Panc1 (cell line): ENCODE measurements at regions not wholly inside any gene's neighbourhood (a gene's known extent, or its start where the extent isn't known, plus 50 kb on each side); places are given as distances from the start of the nearest gene placed in this dataset.

Experiments
- ATAC-seq: fragments of 200-7000 bp; cut with Tn5 transposase; 2 replicates; pipeline ENCODE4 v1.9.1; 2020; ENCODE audit warnings: mild to moderate bottlenecking, moderate library complexity
- BruUV-seq: library from RNA; stranded (reverse); fragments of 400-500 nt; replicated peaks from 2 replicates; lab custom pipeline; 2021; lab: Mats Ljungman, UMichigan
- CTCF ChIA-PET: fragments of 300-600 bp; sonication (Branson Sonifier 250); formaldehyde crosslinking; loops from one replicate; lab custom pipeline; 2022; ENCODE audit warnings: antibody characterized with exemption; lab: Charles Lee
- POLR2A ChIA-PET: fragments of 300-600 bp; sonication (Branson Sonifier 250); formaldehyde crosslinking; loops from one replicate; lab custom pipeline; 2022; ENCODE audit warnings: antibody characterized with exemption; lab: Charles Lee
- DNase-seq: peaks from one replicate; pipeline ENCODE4 v3.0.0-alpha.2; 2010; ENCODE audit warnings: low read depth, low spot score
- H3K27ac ChIP-seq: 2 replicates; pipeline ENCODE4 v1.5.1; 2011; ENCODE audit warnings: mild to moderate bottlenecking, low read length, inconsistent platforms
- H3K27me3 ChIP-seq: fragments of 200-500 bp; sonication (Bioruptor generic); 2 replicates; pipeline ENCODE4 v1.6.0; 2014; ENCODE audit warnings: low read length, inconsistent platforms; ENCODE audit not compliant: control insufficient read depth, insufficient read depth
- H3K36me3 ChIP-seq: fragments of 200-500 bp; sonication (Bioruptor generic); 2 replicates; pipeline ENCODE4 v1.5.1; 2014; ENCODE audit warnings: inconsistent platforms, mild to moderate bottlenecking, low read length, moderate library complexity; ENCODE audit not compliant: control insufficient read depth, insufficient read depth
- H3K4me1 ChIP-seq: 2 replicates; pipeline ENCODE4 v1.5.1; 2011; ENCODE audit warnings: inconsistent platforms, mild to moderate bottlenecking, low read length, moderate library complexity; ENCODE audit not compliant: control insufficient read depth, insufficient read depth
- H3K4me3 ChIP-seq, 2 experiments: 2 replicates each; pipeline ENCODE4 v1.5.1; 2011 to 2012; ENCODE audit warnings: low read depth in 2 of 2, low read length in 2 of 2, mild to moderate bottlenecking in 2 of 2, inconsistent platforms in 1 of 2, moderate library complexity in 1 of 2
- H3K9me3 ChIP-seq: fragments of 200-500 bp; sonication (Bioruptor generic); 2 replicates; pipeline ENCODE4 v1.5.1; 2014; ENCODE audit warnings: low read depth, mild to moderate bottlenecking, inconsistent platforms, low read length, moderate library complexity; ENCODE audit not compliant: control insufficient read depth, insufficient read depth
- CTCF ChIP-seq: fragments of 450-650 bp; IDR thresholded peaks from 2 replicates; pipeline ENCODE4 v1.5.1; 2017; ENCODE audit warnings: mild to moderate bottlenecking
- POLR2AphosphoS5 ChIP-seq: IDR thresholded peaks from 2 replicates; pipeline ENCODE4 v1.6.1; 2012; ENCODE audit warnings: mild to moderate bottlenecking, low read depth, low read length, moderate library complexity
- REST ChIP-seq, 2 experiments: IDR thresholded peaks; 2 replicates each; pipeline ENCODE4 v1.6.1; 2011 to 2012; ENCODE audit warnings: low read depth in 2 of 2, control low read depth in 1 of 2, low read length in 1 of 2, mild to moderate bottlenecking in 1 of 2, moderate library complexity in 1 of 2; ENCODE audit not compliant: insufficient read depth in 1 of 2
- SIN3A ChIP-seq: IDR thresholded peaks from 2 replicates; pipeline ENCODE4 v1.6.1; 2012; ENCODE audit warnings: low read depth, mild to moderate bottlenecking, low read length, moderate library complexity, borderline replicate concordance; ENCODE audit not compliant: insufficient read depth
- TCF7L2 ChIP-seq: IDR thresholded peaks from 2 replicates; pipeline ENCODE4 v1.6.1; 2011; ENCODE audit warnings: mild to moderate bottlenecking, low read depth, low read length, inconsistent platforms
- in situ Hi-C: cut with HindIII; loops from 2 replicates; pipeline ENCODE4 v1.10.0; 2016; ENCODE audit warnings: low sequenced_read_pairs, low pct_unique_long_range_greater_than_20kb
- intact Hi-C: fragments of 100-400 bp; cut with micrococcal nuclease; formaldehyde crosslinking; loops from one replicate; pipeline ENCODE4 v1.10.0; 2022; ENCODE audit not compliant: unreplicated experiment

GRCh38 chr9:82736126-82736525 is 326.8 kb downstream of the RASEF start:
- BruUV-seq = no TSS peak
- TF ChIP-seq REST (IDR thresholded peaks at IDR 0.05; ENCODE audit: insufficient read depth in 1 of 2, low read depth in 2 of 2, low read length in 1 of 2) = no peak
- TF ChIP-seq POLR2AphosphoS5 = no peak

GRCh38 chr9:82736701-82737100 is 326.2 kb downstream of the RASEF start:
- Histone ChIP-seq H3K9me3 (no peaks in the 10 kb centered on the region), H3K4me1 (no peaks in the 10 kb centered on the region), H3K27ac (no peak overlapping the region), H3K36me3 (no peaks in the 10 kb centered on the region), H3K27me3 (no peaks in the 10 kb centered on the region), H3K4me3 (no peak overlapping the region)
- intact Hi-C loops = no loop called here
- in situ Hi-C loops = no loop called here
- BruUV-seq = no TSS peak
- TF ChIP-seq SIN3A (no peak), REST (IDR thresholded peaks at IDR 0.05; ENCODE audit: insufficient read depth in 1 of 2, low read depth in 2 of 2, low read length in 1 of 2) (no peak), CTCF (no peak), TCF7L2 (no peak), POLR2AphosphoS5 (no peak)
- DNase-seq (no peak), ATAC-seq (no peak)
- CTCF ChIA-PET = no interaction called here
- POLR2A ChIA-PET = no interaction called here

More at GRCh38 chr9:82736126-82736525, 326.8 kb downstream of the RASEF start:
- intact Hi-C loops = no loop called here
- no peak overlapping the region for H3K27ac ChIP-seq
- H3K27me3 ChIP-seq = no peaks in the 10 kb centered on the region
- no peak for DNase-seq
- ATAC-seq = no peak
- in situ Hi-C loops = no loop called here
- ChIA-PET CTCF (no interaction called here), POLR2A (no interaction called here)
- H3K4me1 ChIP-seq = no peaks in the 10 kb centered on the region
- H3K4me3 ChIP-seq = no peak overlapping the region
- no peaks in the 10 kb centered on the region for H3K9me3 ChIP-seq
- no peaks in the 10 kb centered on the region for H3K36me3 ChIP-seq
